ENCODE measurements at regions not wholly inside any gene's neighbourhood (a gene's known extent, or its start where the extent isn't known, plus 50 kb on each side); places are given as distances from the start of the nearest gene placed in this dataset.

DNA sequence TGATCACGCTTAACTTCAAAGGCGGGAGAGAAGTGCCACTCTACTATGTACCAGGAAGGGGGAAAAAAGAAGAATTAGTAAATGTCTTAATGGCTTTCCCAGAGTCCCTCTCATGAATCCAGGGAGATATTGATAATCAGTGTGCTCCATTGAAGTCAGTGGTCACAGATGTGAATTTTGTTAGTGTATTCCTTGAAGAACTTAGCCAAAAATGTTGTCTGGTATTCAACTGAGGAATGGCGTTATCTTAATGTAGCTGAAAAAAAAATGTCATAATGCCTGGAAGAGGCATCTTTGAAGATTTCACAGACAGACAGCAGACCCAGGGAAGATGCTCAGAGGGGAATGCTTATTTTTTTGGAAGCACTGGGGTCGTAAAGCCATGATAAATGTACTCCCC lies 250.4 kb downstream of the WDR11 start:
- intact Hi-C loops (cut with DNase I): no loop called here
- WGBS, 2 donors: 92 to 95% methylated on average over 4 of the region's 4 CpGs

GRCh38 chr10:121102706-121103105 lies 251.5 kb downstream of the WDR11 start:
- Histone ChIP-seq H3K9me3 (ENCODE audit: control insufficient read depth, low read length) (no peaks in the 10 kb centered on the region), H3K27ac (ENCODE audit: low read depth in 1 of 2, low read length in 2 of 2) (no peak overlapping the region), H3K4me3 (ENCODE audit: low read length in 2 of 2) (no peak overlapping the region), H3K4me1 (ENCODE audit: control insufficient read depth in 1 of 2, insufficient read depth in 2 of 2, low read length in 2 of 2) (no peaks in the 10 kb centered on the region), H3K27me3 (ENCODE audit: control insufficient read depth in 1 of 2, insufficient read depth in 2 of 2, low read length in 1 of 2) (no peaks in the 10 kb centered on the region), H3K36me3 (ENCODE audit: control insufficient read depth in 1 of 2, insufficient read depth in 2 of 2, low read length in 1 of 2) (no peaks in the 10 kb centered on the region)
- DNase-seq (no peak), ATAC-seq (ENCODE audit: low FRiP score) (no peak)
- whole genome bisulfite sequencing, 2 donors: 57 to 62% methylated on average over 4 of the region's 4 CpGs
- intact Hi-C loops (cut with DNase I): no loop called here

More for the DNA sequence above, 250.4 kb downstream of the WDR11 start:
- H3K4me3 ChIP-seq (ENCODE audit: low read length in 2 of 2): no peak overlapping the region
- H3K36me3 ChIP-seq (ENCODE audit: control insufficient read depth in 1 of 2, insufficient read depth in 2 of 2, low read length in 1 of 2): no peaks in the 10 kb centered on the region
- ATAC-seq (ENCODE audit: low FRiP score): no peak
- no peaks in the 10 kb centered on the region for H3K4me1 ChIP-seq (ENCODE audit: control insufficient read depth in 1 of 2, insufficient read depth in 2 of 2, low read length in 2 of 2)
- no peaks in the 10 kb centered on the region for H3K9me3 ChIP-seq (ENCODE audit: control insufficient read depth, low read length)
- no peaks in the 10 kb centered on the region for H3K27me3 ChIP-seq (ENCODE audit: control insufficient read depth in 1 of 2, insufficient read depth in 2 of 2, low read length in 1 of 2)
- DNase-seq: no peak
- no peak overlapping the region for H3K27ac ChIP-seq (ENCODE audit: low read depth in 1 of 2, low read length in 2 of 2)

DNA sequence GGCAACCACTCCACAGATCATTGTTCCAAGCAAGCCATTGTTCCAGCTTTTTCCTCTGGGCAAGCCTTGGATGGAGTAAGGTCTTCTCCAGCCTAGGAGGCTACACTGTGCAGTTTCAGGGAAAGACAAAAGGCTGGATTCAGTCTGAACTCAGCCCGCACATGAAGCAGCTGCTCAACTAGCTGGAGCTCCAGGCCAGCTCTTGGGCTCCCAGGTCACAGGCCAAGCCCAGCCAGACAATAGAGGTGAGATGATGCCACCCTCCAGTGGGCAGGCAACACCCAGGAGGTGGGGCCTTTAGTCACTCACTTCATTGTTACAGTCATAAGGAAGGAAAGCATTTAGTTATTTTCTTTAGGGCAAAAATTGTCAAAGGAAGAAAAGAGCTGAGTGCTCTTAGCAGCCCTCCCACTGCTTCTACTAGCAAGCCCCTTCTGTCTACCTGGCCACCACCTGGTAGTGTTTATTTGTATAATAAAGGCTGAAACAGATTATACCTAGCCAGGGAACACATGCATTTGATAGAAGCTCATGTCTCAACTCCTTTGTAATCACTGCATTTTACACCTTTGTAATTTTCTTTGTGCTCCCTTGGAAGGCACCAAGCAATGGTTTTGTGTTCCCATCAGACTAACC lies 253.4 kb downstream of the WDR11 start:
- Histone ChIP-seq H3K4me1 (ENCODE audit: control insufficient read depth in 1 of 2, insufficient read depth in 2 of 2, low read length in 2 of 2) (no peaks in the 10 kb centered on the region), H3K27ac (ENCODE audit: low read depth in 1 of 2, low read length in 2 of 2) (no peak overlapping the region), H3K4me3 (ENCODE audit: low read length in 2 of 2) (no peak overlapping the region), H3K27me3 (ENCODE audit: control insufficient read depth in 1 of 2, insufficient read depth in 2 of 2, low read length in 1 of 2) (no peaks in the 10 kb centered on the region), H3K36me3 (ENCODE audit: control insufficient read depth in 1 of 2, insufficient read depth in 2 of 2, low read length in 1 of 2) (no peaks in the 10 kb centered on the region), H3K9me3 (ENCODE audit: control insufficient read depth, low read length) (no peaks in the 10 kb centered on the region)
- intact Hi-C loops (cut with DNase I): no loop called here
- DNase-seq (no peak), ATAC-seq (ENCODE audit: low FRiP score) (no peak)
- WGBS, 2 donors: 97 to 100% methylated on average over 1 of the region's 1 CpG

DNA sequence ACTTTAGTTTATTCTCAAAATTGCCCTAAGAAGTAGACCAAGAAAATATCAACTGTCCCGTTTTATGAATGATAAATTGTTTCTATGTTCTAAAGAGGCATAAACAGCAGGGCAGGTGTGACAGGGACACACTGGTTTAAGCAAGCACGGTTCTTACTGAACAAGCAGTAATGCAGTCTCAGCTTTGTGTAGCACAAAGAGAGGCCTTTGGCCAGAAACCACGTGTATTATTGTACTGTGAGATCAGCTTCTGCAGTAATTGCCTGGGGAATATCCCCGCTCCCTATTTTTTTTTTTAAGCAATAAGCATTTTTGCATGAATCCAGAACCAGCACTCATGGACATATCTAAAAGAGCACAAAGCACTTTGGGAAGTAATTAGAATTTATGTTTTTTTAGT lies 255.4 kb downstream of the WDR11 start:
- no peak for DNase-seq
- intact Hi-C loops (cut with DNase I): no loop called here
- Histone ChIP-seq H3K27me3 (ENCODE audit: control insufficient read depth in 1 of 2, insufficient read depth in 2 of 2, low read length in 1 of 2) (no peaks in the 10 kb centered on the region), H3K36me3 (ENCODE audit: control insufficient read depth in 1 of 2, insufficient read depth in 2 of 2, low read length in 1 of 2) (no peaks in the 10 kb centered on the region), H3K9me3 (ENCODE audit: control insufficient read depth, low read length) (no peaks in the 10 kb centered on the region), H3K4me1 (ENCODE audit: control insufficient read depth in 1 of 2, insufficient read depth in 2 of 2, low read length in 2 of 2) (no peaks in the 10 kb centered on the region), H3K27ac (ENCODE audit: low read depth in 1 of 2, low read length in 2 of 2) (no peak overlapping the region), H3K4me3 (ENCODE audit: low read length in 2 of 2) (no peak overlapping the region)
- 66 to 73% methylated on average over 4 of the region's 4 CpGs for WGBS, 2 donors
- ATAC-seq (ENCODE audit: low FRiP score): no peak

GRCh38 chr10:121108051-121108450 lies 256.9 kb downstream of the WDR11 start:
- Histone ChIP-seq H3K9me3 (ENCODE audit: control insufficient read depth, low read length) (no peaks in the 10 kb centered on the region), H3K4me3 (ENCODE audit: low read length in 2 of 2) (no peak overlapping the region), H3K4me1 (ENCODE audit: control insufficient read depth in 1 of 2, insufficient read depth in 2 of 2, low read length in 2 of 2) (no peaks in the 10 kb centered on the region), H3K36me3 (ENCODE audit: control insufficient read depth in 1 of 2, insufficient read depth in 2 of 2, low read length in 1 of 2) (no peaks in the 10 kb centered on the region), H3K27me3 (ENCODE audit: control insufficient read depth in 1 of 2, insufficient read depth in 2 of 2, low read length in 1 of 2) (no peaks in the 10 kb centered on the region), H3K27ac (ENCODE audit: low read depth in 1 of 2, low read length in 2 of 2) (no peak overlapping the region)
- 93 to 95% methylated on average over 3 of the region's 3 CpGs for WGBS, 2 donors
- ATAC-seq (ENCODE audit: low FRiP score) (no peak), DNase-seq (no peak)
- intact Hi-C loops (cut with DNase I): no loop called here

- Histone ChIP-seq H3K27ac (ENCODE audit: low read depth in 1 of 2, low read length in 2 of 2) (no peak overlapping the region), H3K4me3 (ENCODE audit: low read length in 2 of 2) (no peak overlapping the region), H3K9me3 (ENCODE audit: control insufficient read depth, low read length) (peaks cover 2% of the 10 kb centered on the region), H3K36me3 (ENCODE audit: control insufficient read depth in 1 of 2, insufficient read depth in 2 of 2, low read length in 1 of 2) (no peaks in the 10 kb centered on the region), H3K4me1 (ENCODE audit: control insufficient read depth in 1 of 2, insufficient read depth in 2 of 2, low read length in 2 of 2) (no peaks in the 10 kb centered on the region), H3K27me3 (ENCODE audit: control insufficient read depth in 1 of 2, insufficient read depth in 2 of 2, low read length in 1 of 2) (no peaks in the 10 kb centered on the region)
- ATAC-seq (ENCODE audit: low FRiP score) (no peak), DNase-seq (no peak)
- intact Hi-C loops (cut with DNase I): no loop called here
Measured at GRCh38 chr10:121110369-121110768, 259.2 kb downstream of the WDR11 start.

DNA sequence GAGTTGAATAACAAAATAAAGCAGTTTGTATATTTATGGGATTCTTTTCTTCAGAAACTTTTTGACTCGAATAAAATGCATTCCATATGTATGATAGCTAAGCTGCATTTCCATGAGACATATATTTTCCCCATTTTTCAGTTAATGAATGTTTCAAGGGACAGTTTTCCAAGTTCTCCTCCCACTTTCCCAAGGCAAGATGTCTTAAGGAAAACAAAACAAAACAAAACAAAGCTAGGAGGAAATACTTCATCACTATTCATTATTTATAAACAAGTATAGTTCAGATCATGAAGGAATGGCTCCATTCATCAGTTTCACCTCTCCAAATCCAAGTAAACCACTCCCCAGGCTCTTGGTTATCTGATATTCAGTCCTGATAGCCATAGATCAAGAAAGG lies 261.0 kb downstream of the WDR11 start:
- Histone ChIP-seq H3K36me3 (ENCODE audit: control insufficient read depth in 1 of 2, insufficient read depth in 2 of 2, low read length in 1 of 2) (no peaks in the 10 kb centered on the region), H3K27ac (ENCODE audit: low read depth in 1 of 2, low read length in 2 of 2) (no peak overlapping the region), H3K4me3 (ENCODE audit: low read length in 2 of 2) (no peak overlapping the region), H3K4me1 (ENCODE audit: control insufficient read depth in 1 of 2, insufficient read depth in 2 of 2, low read length in 2 of 2) (no peaks in the 10 kb centered on the region), H3K27me3 (ENCODE audit: control insufficient read depth in 1 of 2, insufficient read depth in 2 of 2, low read length in 1 of 2) (no peaks in the 10 kb centered on the region), H3K9me3 (ENCODE audit: control insufficient read depth, low read length) (peaks cover 2% of the 10 kb centered on the region)
- ATAC-seq (ENCODE audit: low FRiP score) (no peak), DNase-seq (no peak)
- intact Hi-C loops (cut with DNase I): no loop called here
- 0 to 14% methylated on average over 1 of the region's 1 CpG for WGBS, 2 donors

GRCh38 chr10:121112579-121113384 lies 261.6 kb downstream of the WDR11 start:
- intact Hi-C loops (cut with DNase I): no loop called here
- no peaks in the 10 kb centered on the region for H3K4me1 ChIP-seq (ENCODE audit: control insufficient read depth in 1 of 2, insufficient read depth in 2 of 2, low read length in 2 of 2)
- H3K27me3 ChIP-seq (ENCODE audit: control insufficient read depth in 1 of 2, insufficient read depth in 2 of 2, low read length in 1 of 2): no peaks in the 10 kb centered on the region
- ATAC-seq (ENCODE audit: low FRiP score) (no peak), DNase-seq (no peak)
- H3K36me3 ChIP-seq (ENCODE audit: control insufficient read depth in 1 of 2, insufficient read depth in 2 of 2, low read length in 1 of 2): no peaks in the 10 kb centered on the region
- H3K4me3 ChIP-seq (ENCODE audit: low read length in 2 of 2): no peak overlapping the region
- H3K9me3 ChIP-seq (ENCODE audit: control insufficient read depth, low read length): peaks cover 2% of the 10 kb centered on the region
- no peak overlapping the region for H3K27ac ChIP-seq (ENCODE audit: low read depth in 1 of 2, low read length in 2 of 2)
- WGBS, 2 donors: 83% methylated on average over 10 of the region's 10 CpGs

DNA sequence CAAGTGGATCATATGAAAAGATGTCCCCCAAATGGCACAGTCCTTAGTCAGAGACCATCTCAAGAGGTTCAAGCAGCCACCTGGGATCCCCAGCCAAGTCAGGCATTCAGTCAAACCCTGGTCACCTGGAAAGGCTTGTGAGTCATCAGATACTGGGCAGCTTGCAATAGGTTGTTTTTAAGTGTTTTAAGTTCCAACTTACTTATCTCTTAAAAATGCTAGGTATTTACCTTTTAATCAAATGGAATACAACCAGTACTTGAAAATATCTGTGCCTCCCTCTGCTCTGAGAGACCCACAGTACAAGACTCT lies 262.2 kb downstream of the WDR11 start:
- H3K27me3 ChIP-seq (ENCODE audit: control insufficient read depth in 1 of 2, insufficient read depth in 2 of 2, low read length in 1 of 2): no peaks in the 10 kb centered on the region
- DNase-seq (no peak), ATAC-seq (ENCODE audit: low FRiP score) (no peak)
- H3K9me3 ChIP-seq (ENCODE audit: control insufficient read depth, low read length): peaks cover 2% of the 10 kb centered on the region
- intact Hi-C loops (cut with DNase I): no loop called here
- no peaks in the 10 kb centered on the region for H3K36me3 ChIP-seq (ENCODE audit: control insufficient read depth in 1 of 2, insufficient read depth in 2 of 2, low read length in 1 of 2)
- H3K27ac ChIP-seq (ENCODE audit: low read depth in 1 of 2, low read length in 2 of 2): no peak overlapping the region
- H3K4me1 ChIP-seq (ENCODE audit: control insufficient read depth in 1 of 2, insufficient read depth in 2 of 2, low read length in 2 of 2): no peaks in the 10 kb centered on the region
- H3K4me3 ChIP-seq (ENCODE audit: low read length in 2 of 2): no peak overlapping the region

Data from aorta (tissue), 5 donors.